Fibroblast of lung (primary cell): ENCODE measurements at regions not wholly inside any gene's neighbourhood (a gene's known extent, or its start where the extent isn't known, plus 50 kb on each side); places are given as distances from the start of the nearest gene placed in this dataset.

Source experiments
- CTCF ChIP-seq, 2 donors: IDR thresholded peaks in 1 of 2; conservative IDR thresholded peaks in 1 of 2; 1 replicate in 1 of 2; 2 replicates in 1 of 2; pipeline ENCODE4 v1.5.1; 2011 to 2012; ENCODE audit warnings: low read length in 2 of 2, control low read depth in 1 of 2, inconsistent platforms in 1 of 2, low read depth in 1 of 2, mild to moderate bottlenecking in 1 of 2
- EZH2 ChIP-seq: IDR thresholded peaks from 2 replicates; pipeline ENCODE4 v1.5.1; 2012; ENCODE audit warnings: low read length, control low read depth, mild to moderate bottlenecking; ENCODE audit errors: missing control alignments

- TF ChIP-seq CTCF (conservative IDR thresholded peaks at IDR 0.05 in 1 of 2, IDR thresholded peaks at IDR 0.05 in 1 of 2; ENCODE audit: low read depth in 1 of 2, low read length in 2 of 2) (no peak), EZH2 (no peak)
These were observed 172.3 kb upstream of the SPRY2 start for GRCh38 chr13:80513196-80513595.
